Tibial nerve (tissue), 4 donors: ENCODE measurements at regions not wholly inside any gene's neighbourhood (a gene's known extent, or its start where the extent isn't known, plus 50 kb on each side); places are given as distances from the start of the nearest gene placed in this dataset.
A peak's percentile ranks its signal among the peaks of the same experiment; 100 is the strongest.

Source experiments
- DNase-seq, 2 donors: peaks; one replicate each; pipeline ENCODE4 v3.0.0-alpha.2; 2019; ENCODE audit warnings: low spot score in 2 of 2
- H3K27ac ChIP-seq, 4 donors: fragments of 200-600 bp; sonication (generic) in 3 of 4; one replicate each; pipeline ENCODE4 v1.5.1; 2017 to 2019; ENCODE audit warnings: mild to moderate bottlenecking in 1 of 4
- H3K27me3 ChIP-seq, 2 donors: fragments of 200-600 bp; sonication (generic) in 1 of 2; one replicate each; pipeline versions ENCODE4 v1.5.1 to v1.6.0; 2017 to 2019
- H3K36me3 ChIP-seq, 3 donors: fragments of 200-600 bp; sonication (generic); one replicate each; pipeline ENCODE4 v1.5.1; 2018 to 2019
- H3K4me1 ChIP-seq, 4 donors: fragments of 200-600 bp; sonication (generic) in 3 of 4; one replicate each; pipeline ENCODE4 v1.5.1; 2017 to 2019
- H3K4me3 ChIP-seq, 4 donors: fragments of 200-600 bp; sonication (generic) in 3 of 4; one replicate each; pipeline ENCODE4 v1.5.1; 2017 to 2019; ENCODE audit warnings: mild to moderate bottlenecking in 1 of 4, moderate library complexity in 1 of 4
- H3K9me3 ChIP-seq, 4 donors: fragments of 200-600 bp; sonication (generic) in 3 of 4; one replicate each; pipeline ENCODE4 v1.5.1; 2017 to 2019
- CTCF ChIP-seq, 5 experiments: fragments of 200-600 bp in 3 of 5; fragments of 450-650 bp in 2 of 5; sonication (generic) in 3 of 5; IDR thresholded peaks; one replicate each; pipeline ENCODE4 v1.5.1; 2016 to 2019; ENCODE audit warnings: antibody characterized with exemption in 5 of 5, mild to moderate bottlenecking in 3 of 5, moderate library complexity in 2 of 5
- EP300 ChIP-seq, 2 donors: sonication (generic); formaldehyde crosslinking; IDR thresholded peaks; one replicate each; pipeline ENCODE4 v1.6.1; 2017; ENCODE audit warnings: antibody characterized with exemption in 2 of 2, mild to moderate bottlenecking in 1 of 2
- POLR2A ChIP-seq, 2 donors: fragments of 450-650 bp; IDR thresholded peaks; one replicate each; pipeline ENCODE4 v1.6.1; 2017; ENCODE audit warnings: antibody characterized with exemption in 2 of 2, mild to moderate bottlenecking in 2 of 2, moderate library complexity in 2 of 2
- WGBS, 2 donors: methylation state at CpG; one replicate each; pipeline ENCODE4 v1.1.5; 2018; 5-methylcytosine and 5-hydroxymethylcytosine counted together

DNA sequence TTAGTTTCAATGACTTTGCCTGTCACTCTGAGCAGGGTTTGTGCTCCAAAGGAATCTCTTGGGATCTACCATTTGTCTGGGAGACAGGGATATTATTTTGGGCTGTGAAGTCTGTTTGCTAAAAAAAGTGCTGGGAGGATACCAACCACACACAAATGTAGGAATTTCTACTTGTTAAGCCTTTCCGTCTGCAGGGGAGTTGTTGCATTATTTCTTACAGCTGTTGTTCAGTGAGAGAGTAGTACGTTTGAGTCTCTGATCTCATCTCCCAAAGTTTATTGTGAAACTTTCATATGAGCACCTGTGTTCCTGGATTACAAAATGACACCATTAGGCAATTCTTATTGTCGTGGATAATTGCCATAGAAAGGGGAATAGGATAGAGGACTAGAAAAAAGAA lies 78.3 kb upstream of the SEMA6A start:
- Histone ChIP-seq H3K4me1 (peaks cover 0 to 9% (median 3%) of the 10 kb centered on the region in 4 donors), H3K4me3 (no peak overlapping the region), H3K36me3 (no peaks in the 10 kb centered on the region), H3K9me3 (no peaks in the 10 kb centered on the region), H3K27ac (peak overlapping the region; percentile 42 to 81 (median 58)), H3K27me3 (no peaks in the 10 kb centered on the region)
- WGBS, 2 donors, result 22 to 27% methylated on average over 3 of the region's 3 CpGs
- peak in 1 of 2 donors; percentile 7 for DNase-seq
- TF ChIP-seq POLR2A (IDR thresholded peaks at IDR 0.05) (no peak), CTCF (IDR thresholded peaks at IDR 0.05) (no peak), EP300 (IDR thresholded peaks at IDR 0.05) (peak in 1 of 2 donors; percentile 33)

GRCh38 chr5:116652196-116652729 lies 77.6 kb upstream of the SEMA6A start:
- H3K36me3 ChIP-seq, result no peaks in the 10 kb centered on the region
- H3K4me3 ChIP-seq, result no peak overlapping the region
- WGBS, 2 donors, result 20 to 27% methylated on average over 7 of the region's 7 CpGs
- peaks cover 0 to 9% (median 3%) of the 10 kb centered on the region in 4 donors for H3K4me1 ChIP-seq
- H3K27ac ChIP-seq, result peak overlapping the region in 3 of 4 donors; percentile 46 to 81 (median 69)
- no peaks in the 10 kb centered on the region for H3K9me3 ChIP-seq
- peak; percentile 76 to 80 for DNase-seq
- no peak for TF ChIP-seq CTCF (IDR thresholded peaks at IDR 0.05)
- TF ChIP-seq EP300 (IDR thresholded peaks at IDR 0.05), result peak; percentile 12 to 84
- TF ChIP-seq POLR2A (IDR thresholded peaks at IDR 0.05), result no peak
- H3K27me3 ChIP-seq, result no peaks in the 10 kb centered on the region

GRCh38 chr5:116651653-116652052 lies 77.0 kb upstream of the SEMA6A start:
- no peaks in the 10 kb centered on the region for H3K27me3 ChIP-seq
- H3K36me3 ChIP-seq, result no peaks in the 10 kb centered on the region
- no peaks in the 10 kb centered on the region for H3K9me3 ChIP-seq
- peaks cover 0 to 9% (median 3%) of the 10 kb centered on the region in 4 donors for H3K4me1 ChIP-seq
- 62 to 68% methylated on average over 3 of the region's 3 CpGs for WGBS, 2 donors
- H3K27ac ChIP-seq, result peak overlapping the region in 3 of 4 donors; percentile 14 to 81 (median 69)
- TF ChIP-seq POLR2A (IDR thresholded peaks at IDR 0.05) (no peak), EP300 (IDR thresholded peaks at IDR 0.05) (no peak), CTCF (IDR thresholded peaks at IDR 0.05) (no peak)
- H3K4me3 ChIP-seq, result no peak overlapping the region
- DNase-seq, result no peak

- Histone ChIP-seq H3K27me3 (no peaks in the 10 kb centered on the region), H3K36me3 (no peaks in the 10 kb centered on the region), H3K4me1 (peaks cover 0 to 9% (median 3%) of the 10 kb centered on the region in 4 donors), H3K27ac (peak overlapping the region in 1 of 4 donors; percentile 81), H3K9me3 (no peaks in the 10 kb centered on the region), H3K4me3 (no peak overlapping the region)
- TF ChIP-seq POLR2A (IDR thresholded peaks at IDR 0.05) (no peak), EP300 (IDR thresholded peaks at IDR 0.05) (no peak), CTCF (IDR thresholded peaks at IDR 0.05) (no peak)
- no peak for DNase-seq
- 87 to 88% methylated on average over 4 of the region's 4 CpGs for WGBS, 2 donors
Observed at GRCh38 chr5:116650964-116651363, 76.3 kb upstream of the SEMA6A start.

DNA sequence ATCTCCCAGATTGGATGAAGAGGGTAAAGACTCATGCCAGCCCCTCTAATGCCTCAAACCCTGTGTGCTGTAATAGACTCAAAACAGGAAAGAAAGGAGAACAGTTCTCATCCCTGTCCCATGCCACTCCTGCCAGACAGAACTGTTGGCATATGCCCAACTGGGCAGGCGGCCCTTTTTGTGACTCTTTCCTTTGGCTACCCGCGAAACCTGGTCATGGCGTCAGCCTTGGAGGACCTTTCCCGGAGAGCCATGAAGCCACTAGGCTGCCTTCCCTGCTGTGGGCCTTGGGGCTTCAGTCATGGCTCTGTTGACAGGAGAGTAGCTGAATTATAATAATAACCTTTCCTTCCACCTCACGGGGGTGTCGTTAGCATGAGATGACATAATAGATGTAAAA lies 75.9 kb upstream of the SEMA6A start:
- no peak for DNase-seq

More for the DNA sequence above, 75.9 kb upstream of the SEMA6A start:
- Histone ChIP-seq H3K9me3 (no peaks in the 10 kb centered on the region), H3K4me1 (peaks cover 0 to 9% (median 3%) of the 10 kb centered on the region in 4 donors), H3K36me3 (no peaks in the 10 kb centered on the region), H3K27me3 (no peaks in the 10 kb centered on the region), H3K4me3 (no peak overlapping the region), H3K27ac (no peak overlapping the region)
- WGBS, 2 donors, result 86 to 89% methylated on average over 7 of the region's 7 CpGs
- TF ChIP-seq EP300 (IDR thresholded peaks at IDR 0.05) (no peak), CTCF (IDR thresholded peaks at IDR 0.05) (no peak), POLR2A (IDR thresholded peaks at IDR 0.05) (no peak)
